ENCODE measurements at regions not wholly inside any gene's neighbourhood (a gene's known extent, or its start where the extent isn't known, plus 50 kb on each side); places are given as distances from the start of the nearest gene placed in this dataset.

- peaks cover 61% of the 10 kb centered on the region for H3K4me1 ChIP-seq (ENCODE audit: insufficient read depth, low read length, poor library complexity, severe bottlenecking)
- no TSS peak for BruUV-seq (replicated peaks)
- no peak for TF ChIP-seq CTCF (conservative IDR thresholded peaks at IDR 0.05; ENCODE audit: low read length)
- TF ChIP-seq EZH2phosphoT487 (IDR thresholded peaks at IDR 0.05; ENCODE audit: borderline replicate concordance, low read depth, low read length), result no peak
- ChIA-PET POLR2A (interaction anchor here (0.6 to 1.6 kb wide), 7 partner anchors 11 to 169 kb away, joined by 3 to 5 read pairs (median 4); no protein-coding TSS in a partner anchor), CTCF (ENCODE audit: unreplicated experiment) (no interaction called here)
- H2AFZ ChIP-seq (ENCODE audit: low read length), result peak overlapping the region; percentile 90; the same call in 1 of the 2 replicates
- intact Hi-C loops (cut with micrococcal nuclease; ENCODE audit: unreplicated experiment), result loop anchor here (2.0 kb wide), 1 partner anchor 73 kb away; no protein-coding TSS in a partner anchor
- H3K27ac ChIP-seq (ENCODE audit: low read depth, low read length, poor library complexity, severe bottlenecking), result no peak overlapping the region
- no peaks in the 10 kb centered on the region; the same call in 1 of the 2 replicates for H3K36me3 ChIP-seq (ENCODE audit: insufficient read depth, low read length)
- DNase-seq (ENCODE audit: low spot score), result no peak
- no peaks in the 10 kb centered on the region for H4K20me1 ChIP-seq (ENCODE audit: insufficient read depth, low read length)
- no peaks in the 10 kb centered on the region for H3K9me2 ChIP-seq (ENCODE audit: insufficient read depth, low read length)
- H3K79me2 ChIP-seq (ENCODE audit: insufficient read depth, low read depth, low read length), result no peaks in the 10 kb centered on the region
- no peak overlapping the region for H3K4me3 ChIP-seq (ENCODE audit: low read depth, low read length, poor library complexity, severe bottlenecking)
- peak overlapping the region; percentile 60 for H3K4me2 ChIP-seq (ENCODE audit: low read length)
- no peaks in the 10 kb centered on the region; the same call in 1 of the 2 replicates for H3K9me3 ChIP-seq (ENCODE audit: low read length)
Observed at GRCh38 chr1:234845836-234846235, 235.9 kb upstream of the IRF2BP2 start.

- no peak for DNase-seq (ENCODE audit: low spot score)
- intact Hi-C loops (cut with micrococcal nuclease; ENCODE audit: unreplicated experiment), result loop anchor here (2.0 kb wide), 1 partner anchor 72 kb away; no protein-coding TSS in a partner anchor
- Histone ChIP-seq H3K79me2 (ENCODE audit: insufficient read depth, low read depth, low read length) (no peaks in the 10 kb centered on the region), H3K27ac (ENCODE audit: low read depth, low read length, poor library complexity, severe bottlenecking) (peak overlapping the region; percentile 59), H3K36me3 (ENCODE audit: insufficient read depth, low read length) (no peaks in the 10 kb centered on the region; the same call in 1 of the 2 replicates), H3K4me3 (ENCODE audit: low read depth, low read length, poor library complexity, severe bottlenecking) (no peak overlapping the region), H3K9me2 (ENCODE audit: insufficient read depth, low read length) (no peaks in the 10 kb centered on the region), H3K9me3 (ENCODE audit: low read length) (no peaks in the 10 kb centered on the region; the same call in 1 of the 2 replicates), H3K4me2 (ENCODE audit: low read length) (peak overlapping the region; percentile 60), H2AFZ (ENCODE audit: low read length) (peak overlapping the region; percentile 90; the same call in 1 of the 2 replicates), H4K20me1 (ENCODE audit: insufficient read depth, low read length) (no peaks in the 10 kb centered on the region), H3K4me1 (ENCODE audit: insufficient read depth, low read length, poor library complexity, severe bottlenecking) (peaks cover 61% of the 10 kb centered on the region)
- no peak for TF ChIP-seq CTCF (conservative IDR thresholded peaks at IDR 0.05; ENCODE audit: low read length)
- TF ChIP-seq EZH2phosphoT487 (IDR thresholded peaks at IDR 0.05; ENCODE audit: borderline replicate concordance, low read depth, low read length), result no peak
- POLR2A ChIA-PET, result interaction anchor here (0.6 to 2.2 kb wide), 14 partner anchors 10 to 244 kb away, joined by 3 to 8 read pairs (median 4); no protein-coding TSS in a partner anchor
- CTCF ChIA-PET (ENCODE audit: unreplicated experiment), result interaction anchor here (0.6 kb wide), 1 partner anchor 45 kb away, joined by 4 read pairs; no protein-coding TSS in a partner anchor
- BruUV-seq (replicated peaks), result no TSS peak
Observed at GRCh38 chr1:234845097-234845660, 235.2 kb upstream of the IRF2BP2 start.

All from OCI-LY7 (cell line).